ENCODE measurements at regions not wholly inside any gene's neighbourhood (a gene's known extent, or its start where the extent isn't known, plus 50 kb on each side); places are given as distances from the start of the nearest gene placed in this dataset.

GRCh38 chr15:29428925-29429573, 159.4 kb upstream of the NSMCE3 start:
- no peaks in the 10 kb centered on the region for H3K36me3 ChIP-seq
- H3K9me3 ChIP-seq, result no peaks in the 10 kb centered on the region
- H3K27ac ChIP-seq, result no peak overlapping the region
- H3K4me3 ChIP-seq (ENCODE audit: low read depth in 1 of 2, low read length in 1 of 2), result no peak overlapping the region
- TF ChIP-seq, protein P1, sequence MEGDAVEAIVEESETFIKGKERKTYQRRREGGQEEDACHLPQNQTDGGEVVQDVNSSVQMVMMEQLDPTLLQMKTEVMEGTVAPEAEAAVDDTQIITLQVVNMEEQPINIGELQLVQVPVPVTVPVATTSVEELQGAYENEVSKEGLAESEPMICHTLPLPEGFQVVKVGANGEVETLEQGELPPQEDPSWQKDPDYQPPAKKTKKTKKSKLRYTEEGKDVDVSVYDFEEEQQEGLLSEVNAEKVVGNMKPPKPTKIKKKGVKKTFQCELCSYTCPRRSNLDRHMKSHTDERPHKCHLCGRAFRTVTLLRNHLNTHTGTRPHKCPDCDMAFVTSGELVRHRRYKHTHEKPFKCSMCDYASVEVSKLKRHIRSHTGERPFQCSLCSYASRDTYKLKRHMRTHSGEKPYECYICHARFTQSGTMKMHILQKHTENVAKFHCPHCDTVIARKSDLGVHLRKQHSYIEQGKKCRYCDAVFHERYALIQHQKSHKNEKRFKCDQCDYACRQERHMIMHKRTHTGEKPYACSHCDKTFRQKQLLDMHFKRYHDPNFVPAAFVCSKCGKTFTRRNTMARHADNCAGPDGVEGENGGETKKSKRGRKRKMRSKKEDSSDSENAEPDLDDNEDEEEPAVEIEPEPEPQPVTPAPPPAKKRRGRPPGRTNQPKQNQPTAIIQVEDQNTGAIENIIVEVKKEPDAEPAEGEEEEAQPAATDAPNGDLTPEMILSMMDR (IDR thresholded peaks at IDR 0.05), result no peak
- no peaks in the 10 kb centered on the region for H3K27me3 ChIP-seq
- no peaks in the 10 kb centered on the region for H3K4me1 ChIP-seq (ENCODE audit: control insufficient read depth in 1 of 2, insufficient read depth in 1 of 2, low read depth in 1 of 2, low read length in 1 of 2)

- H3K4me1 ChIP-seq (ENCODE audit: control insufficient read depth in 1 of 2, insufficient read depth in 1 of 2, low read depth in 1 of 2, low read length in 1 of 2), result no peaks in the 10 kb centered on the region
- H3K27ac ChIP-seq, result no peak overlapping the region
- no peaks in the 10 kb centered on the region for H3K27me3 ChIP-seq
- no peaks in the 10 kb centered on the region for H3K36me3 ChIP-seq
- TF ChIP-seq, protein P1 (IDR thresholded peaks at IDR 0.05), result no peak
- H3K9me3 ChIP-seq, result no peaks in the 10 kb centered on the region
- no peak overlapping the region for H3K4me3 ChIP-seq (ENCODE audit: low read depth in 1 of 2, low read length in 1 of 2)
Observed at GRCh38 chr15:29425864-29426263, 156.2 kb upstream of the NSMCE3 start.

DNA sequence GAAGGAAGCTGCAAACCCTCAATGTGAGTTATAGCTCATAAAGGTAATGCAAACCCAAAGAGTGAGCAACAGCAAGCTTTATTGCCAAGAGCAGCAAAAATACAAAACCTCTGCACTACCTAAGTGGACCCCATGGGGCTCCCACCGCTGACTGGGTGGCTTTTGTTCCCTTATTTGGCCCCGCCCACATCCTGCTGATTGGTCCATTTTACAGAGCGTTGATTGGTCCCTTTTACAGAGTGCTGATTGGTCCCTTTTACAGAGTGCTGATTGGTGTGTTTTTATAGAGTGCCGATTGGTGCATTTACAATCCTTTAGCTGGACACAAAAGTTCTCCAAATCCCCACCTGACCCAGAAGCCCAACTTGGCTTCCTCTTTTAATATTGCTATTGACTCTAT, 154.5 kb upstream of the NSMCE3 start:
- TF ChIP-seq, protein P1 (IDR thresholded peaks at IDR 0.05), result no peak
- Histone ChIP-seq H3K4me3 (ENCODE audit: low read depth in 1 of 2, low read length in 1 of 2) (no peak overlapping the region), H3K4me1 (ENCODE audit: control insufficient read depth in 1 of 2, insufficient read depth in 1 of 2, low read depth in 1 of 2, low read length in 1 of 2) (no peaks in the 10 kb centered on the region), H3K36me3 (no peaks in the 10 kb centered on the region), H3K9me3 (no peaks in the 10 kb centered on the region), H3K27ac (no peak overlapping the region), H3K27me3 (no peaks in the 10 kb centered on the region)

DNA sequence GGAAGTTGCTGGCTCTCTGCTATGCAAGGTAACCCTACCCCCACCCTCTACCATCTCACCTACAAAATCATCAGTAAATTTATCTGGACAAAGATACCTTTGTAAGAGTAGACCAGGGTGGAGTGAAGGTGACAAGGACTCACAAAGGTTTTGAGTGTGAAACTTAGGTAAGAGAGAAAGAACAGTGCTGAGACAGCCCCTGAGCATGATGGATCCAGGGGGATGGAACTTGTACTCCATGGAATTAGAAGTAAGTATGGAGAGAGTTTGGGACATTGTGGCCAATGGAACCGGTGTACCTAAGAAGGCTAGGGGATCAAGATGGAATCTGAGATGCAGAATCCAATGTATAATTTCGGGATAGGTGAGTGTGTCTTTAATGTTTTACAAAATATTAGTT, 153.0 kb upstream of the NSMCE3 start:
- Histone ChIP-seq H3K27ac (no peak overlapping the region), H3K36me3 (no peaks in the 10 kb centered on the region), H3K4me3 (ENCODE audit: low read depth in 1 of 2, low read length in 1 of 2) (no peak overlapping the region), H3K4me1 (ENCODE audit: control insufficient read depth in 1 of 2, insufficient read depth in 1 of 2, low read depth in 1 of 2, low read length in 1 of 2) (no peaks in the 10 kb centered on the region), H3K9me3 (no peaks in the 10 kb centered on the region), H3K27me3 (no peaks in the 10 kb centered on the region)
- TF ChIP-seq, protein P1 (IDR thresholded peaks at IDR 0.05), result no peak

GRCh38 chr15:29420188-29420587, 150.6 kb upstream of the NSMCE3 start:
- TF ChIP-seq, protein P1 (IDR thresholded peaks at IDR 0.05), result no peak
- no peaks in the 10 kb centered on the region for H3K4me1 ChIP-seq (ENCODE audit: control insufficient read depth in 1 of 2, insufficient read depth in 1 of 2, low read depth in 1 of 2, low read length in 1 of 2)
- no peaks in the 10 kb centered on the region for H3K27me3 ChIP-seq
- no peaks in the 10 kb centered on the region for H3K36me3 ChIP-seq
- no peak overlapping the region for H3K4me3 ChIP-seq (ENCODE audit: low read depth in 1 of 2, low read length in 1 of 2)
- H3K9me3 ChIP-seq, result no peaks in the 10 kb centered on the region
- no peak overlapping the region for H3K27ac ChIP-seq

Data from neutrophil (primary cell).